ENCODE measurements at regions not wholly inside any gene's neighbourhood (a gene's known extent, or its start where the extent isn't known, plus 50 kb on each side); places are given as distances from the start of the nearest gene placed in this dataset.

DNA sequence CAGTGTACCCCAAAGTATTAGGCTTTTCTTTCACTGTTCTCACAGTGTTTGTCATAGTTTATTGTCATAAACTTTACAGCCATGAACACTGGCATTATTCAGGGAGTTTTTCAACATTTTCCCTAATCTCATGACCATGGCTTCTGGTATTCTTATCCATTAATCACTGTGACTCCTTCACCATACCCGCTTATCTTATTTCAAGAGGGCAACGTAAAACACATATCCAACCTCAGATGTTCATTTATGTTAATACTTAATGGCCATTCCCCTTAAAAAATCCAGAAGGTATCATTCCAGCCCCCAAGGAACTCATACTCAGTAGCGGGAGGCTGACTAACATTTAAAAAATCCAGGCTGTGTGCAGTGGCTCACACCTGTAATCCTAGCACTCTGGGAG lies 78.5 kb upstream of the RGS4 start:
- H3K36me3 ChIP-seq = no peaks in the 10 kb centered on the region
- intact Hi-C loops (cut with DNase I) = no loop called here
- no peak overlapping the region for H3K4me3 ChIP-seq
- H3K4me1 ChIP-seq (replicated peaks) = no peaks in the 10 kb centered on the region
- DNase-seq (ENCODE audit: low spot score) = no peak
- no peak overlapping the region for H3K27ac ChIP-seq
- no peaks in the 10 kb centered on the region for H3K27me3 ChIP-seq (replicated peaks; ENCODE audit: insufficient read depth)
- no peak for TF ChIP-seq CTCF (IDR thresholded peaks at IDR 0.05)
- TF ChIP-seq POLR2AphosphoS5 (IDR thresholded peaks at IDR 0.05) = no peak
- TF ChIP-seq POLR2A (IDR thresholded peaks at IDR 0.05) = no peak
- 95% methylated on average over 3 of the region's 3 CpGs for WGBS
- no peaks in the 10 kb centered on the region for H3K9me3 ChIP-seq

GRCh38 chr1:162988869-162989268 lies 80.3 kb upstream of the RGS4 start:
- WGBS = 90% methylated on average over 3 of the region's 3 CpGs
- H3K4me3 ChIP-seq = no peak overlapping the region
- TF ChIP-seq CTCF (IDR thresholded peaks at IDR 0.05) (no peak), POLR2A (IDR thresholded peaks at IDR 0.05) (no peak), POLR2AphosphoS5 (IDR thresholded peaks at IDR 0.05) (no peak)
- intact Hi-C loops (cut with DNase I) = no loop called here
- no peaks in the 10 kb centered on the region for H3K4me1 ChIP-seq (replicated peaks)
- no peaks in the 10 kb centered on the region for H3K9me3 ChIP-seq
- no peak for DNase-seq (ENCODE audit: low spot score)
- no peak overlapping the region for H3K27ac ChIP-seq
- H3K27me3 ChIP-seq (replicated peaks; ENCODE audit: insufficient read depth) = no peaks in the 10 kb centered on the region
- H3K36me3 ChIP-seq = no peaks in the 10 kb centered on the region

DNA sequence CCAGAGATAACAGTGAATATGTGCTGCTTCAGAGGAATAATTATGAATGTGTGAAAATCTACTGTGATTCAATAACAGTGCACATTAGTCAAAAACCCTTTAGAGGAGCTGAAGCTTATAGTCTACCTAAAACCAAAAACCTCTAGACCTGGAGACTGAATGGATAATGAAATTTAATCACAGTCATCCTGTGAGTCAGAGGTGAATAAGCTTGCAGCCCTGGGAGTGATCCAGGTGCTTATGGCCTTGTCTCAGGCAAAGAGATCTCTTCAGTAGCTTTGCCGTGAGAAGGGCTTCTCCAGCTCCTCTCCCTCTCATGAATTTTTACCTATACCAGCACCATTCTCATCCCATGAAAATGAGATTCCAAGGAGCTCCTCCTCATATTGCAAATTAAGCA lies 81.3 kb upstream of the RGS4 start:
- intact Hi-C loops (cut with DNase I) = no loop called here
- 95% methylated on average over 1 of the region's 1 CpG for WGBS
- Histone ChIP-seq H3K9me3 (no peaks in the 10 kb centered on the region), H3K36me3 (no peaks in the 10 kb centered on the region), H3K4me1 (replicated peaks) (no peaks in the 10 kb centered on the region), H3K27ac (no peak overlapping the region), H3K4me3 (no peak overlapping the region), H3K27me3 (replicated peaks; ENCODE audit: insufficient read depth) (no peaks in the 10 kb centered on the region)
- TF ChIP-seq POLR2AphosphoS5 (IDR thresholded peaks at IDR 0.05) (no peak), POLR2A (IDR thresholded peaks at IDR 0.05) (no peak), CTCF (IDR thresholded peaks at IDR 0.05) (no peak)
- DNase-seq (ENCODE audit: low spot score) = no peak

DNA sequence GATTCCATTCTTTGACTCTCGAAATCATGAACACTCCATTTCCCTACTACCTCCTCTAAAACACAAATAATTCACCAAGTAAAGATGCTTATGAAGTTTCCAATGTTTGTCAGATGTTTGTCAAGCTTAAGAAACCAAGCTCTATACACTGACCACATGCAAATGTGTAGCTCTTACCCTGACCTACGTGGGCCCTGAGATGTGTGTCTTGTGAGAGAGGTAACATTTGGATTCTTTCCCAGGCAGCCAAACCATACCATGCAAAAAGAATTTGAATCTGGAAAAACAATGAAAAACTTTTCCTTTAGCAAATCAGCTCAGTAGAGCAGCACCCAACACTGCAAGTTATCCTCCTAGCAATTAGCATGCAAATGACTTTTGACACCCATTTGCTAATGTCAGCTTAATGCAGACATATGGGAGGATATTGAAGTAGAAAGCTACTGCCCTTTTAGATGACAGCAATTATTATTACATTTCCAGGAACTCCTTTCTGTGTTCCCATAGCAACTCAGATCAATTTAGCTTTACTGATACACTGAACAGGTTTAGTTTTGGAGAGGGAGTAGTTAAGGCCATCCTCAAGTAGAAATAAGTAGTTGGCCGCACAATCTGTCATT lies 83.2 kb upstream of the RGS4 start:
- no peak for DNase-seq (ENCODE audit: low spot score)
- TF ChIP-seq POLR2AphosphoS5 (IDR thresholded peaks at IDR 0.05) (no peak), CTCF (IDR thresholded peaks at IDR 0.05) (no peak), POLR2A (IDR thresholded peaks at IDR 0.05) (no peak)
- no peaks in the 10 kb centered on the region for H3K4me1 ChIP-seq (replicated peaks)
- no peaks in the 10 kb centered on the region for H3K27me3 ChIP-seq (replicated peaks; ENCODE audit: insufficient read depth)
- H3K9me3 ChIP-seq = no peaks in the 10 kb centered on the region
- intact Hi-C loops (cut with DNase I) = no loop called here
- H3K4me3 ChIP-seq = no peak overlapping the region
- no peak overlapping the region for H3K27ac ChIP-seq
- H3K36me3 ChIP-seq = no peaks in the 10 kb centered on the region
- 88% methylated on average over 3 of the region's 3 CpGs for WGBS

- intact Hi-C loops (cut with DNase I) = no loop called here
- Histone ChIP-seq H3K9me3 (no peaks in the 10 kb centered on the region), H3K36me3 (no peaks in the 10 kb centered on the region), H3K4me1 (replicated peaks) (no peaks in the 10 kb centered on the region), H3K4me3 (no peak overlapping the region), H3K27me3 (replicated peaks; ENCODE audit: insufficient read depth) (no peaks in the 10 kb centered on the region), H3K27ac (no peak overlapping the region)
- no peak for TF ChIP-seq CTCF (IDR thresholded peaks at IDR 0.05)
- TF ChIP-seq POLR2A (IDR thresholded peaks at IDR 0.05) = no peak
- no peak for TF ChIP-seq POLR2AphosphoS5 (IDR thresholded peaks at IDR 0.05)
- DNase-seq (ENCODE audit: low spot score) = no peak
- 72% methylated on average over 2 of the region's 2 CpGs for WGBS
These were observed 84.5 kb upstream of the RGS4 start for GRCh38 chr1:162984699-162985098.

Data from prostate gland (tissue), 2 donors.